ENCODE measurements at regions not wholly inside any gene's neighbourhood (a gene's known extent, or its start where the extent isn't known, plus 50 kb on each side); places are given as distances from the start of the nearest gene placed in this dataset.

DNA sequence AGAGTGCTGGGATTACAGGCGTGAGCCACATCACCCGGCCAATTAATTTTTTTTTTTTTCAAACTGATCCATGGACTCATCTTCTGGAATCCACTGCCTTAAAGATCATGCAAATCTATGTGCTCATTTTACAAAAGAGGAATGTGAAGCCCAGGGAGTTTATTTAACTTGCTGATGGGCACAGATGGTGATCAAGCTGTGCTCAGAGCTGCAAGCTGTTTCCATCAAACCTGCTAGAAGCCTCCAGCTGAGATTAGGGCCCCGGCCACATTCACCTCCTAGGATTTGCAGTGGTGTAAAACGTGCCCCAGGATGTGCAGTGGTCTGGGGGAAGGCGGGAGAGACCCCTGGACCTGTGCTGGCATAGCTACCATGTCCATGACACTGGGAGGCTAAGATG is 56.1 kb upstream of the TUT7 start:
- ATAC-seq, result no peak
- no peak for TF ChIP-seq CTCF (IDR thresholded peaks at IDR 0.05)
- no peak for DNase-seq
- Histone ChIP-seq H3K4me3 (no peak overlapping the region), H3K27ac (no peak overlapping the region), H3K36me3 (no peaks in the 10 kb centered on the region), H3K4me1 (peaks cover 0 to 27% (median 14%) of the 10 kb centered on the region in 9 donors), H3K9me3 (peaks cover 0 to 9% (median 0%) of the 10 kb centered on the region in 11 donors), H3K27me3 (peaks cover 0 to 12% (median 3%) of the 10 kb centered on the region in 7 donors)
- intact Hi-C loops (cut with DNase I), result loop anchor here in 5 of 10 donors (5.0 to 10.0 kb wide), 4 partner anchors 912 to 1265 kb away; no protein-coding TSS in a partner anchor
- WGBS, 2 donors, result 76 to 78% methylated on average over 5 of the region's 5 CpGs

DNA sequence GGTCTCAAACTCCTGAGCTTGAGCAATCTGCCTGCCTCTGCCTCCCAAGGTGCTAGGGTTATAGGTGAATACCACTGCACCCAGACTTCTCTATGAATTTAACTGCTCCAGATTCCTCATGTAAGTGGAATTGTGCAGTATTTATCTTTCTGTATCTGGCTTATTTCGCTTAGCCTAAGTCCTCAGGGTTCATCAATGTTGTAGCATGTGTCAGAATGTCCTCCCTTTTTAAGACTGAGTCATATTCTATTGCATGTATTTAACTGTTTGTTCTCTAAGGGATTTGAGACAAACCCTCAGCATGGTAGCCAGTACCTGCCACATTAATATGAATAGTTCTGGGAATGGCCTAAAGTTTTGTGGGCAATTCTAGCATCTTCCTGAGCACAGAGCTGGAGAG is 53.9 kb upstream of the TUT7 start:
- no peak for DNase-seq
- WGBS, 2 donors, result 85 to 86% methylated on average over 1 of the region's 1 CpG
- no peak overlapping the region for H3K4me3 ChIP-seq

DNA sequence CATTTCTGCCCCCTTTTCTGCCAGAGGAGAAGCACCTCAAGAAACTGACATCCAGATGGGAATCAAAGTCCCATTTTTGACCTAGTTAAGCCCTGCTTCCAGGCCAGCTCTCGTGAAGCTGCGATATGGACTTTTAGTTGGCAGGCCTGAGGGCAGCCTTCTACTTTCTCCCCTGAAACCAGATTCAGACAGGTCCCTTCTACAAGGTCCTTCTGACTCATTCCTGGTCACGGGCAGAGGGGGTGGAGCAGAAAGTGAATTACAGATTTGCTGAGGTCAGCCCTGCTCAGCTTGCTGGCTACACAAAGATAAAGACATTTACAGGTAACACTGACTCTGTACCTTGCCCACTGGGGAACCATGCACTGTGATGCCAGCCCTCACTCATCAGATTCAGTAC is 52.8 kb upstream of the TUT7 start:
- H3K27me3 ChIP-seq, result peaks cover 0 to 12% (median 7%) of the 10 kb centered on the region in 7 donors
- 77 to 81% methylated on average over 3 of the region's 3 CpGs for WGBS, 2 donors
- no peaks in the 10 kb centered on the region for H3K36me3 ChIP-seq
- peaks cover 0 to 23% (median 16%) of the 10 kb centered on the region in 9 donors for H3K4me1 ChIP-seq
- H3K4me3 ChIP-seq, result no peak overlapping the region
- DNase-seq (no peak), ATAC-seq (no peak)
- no peak overlapping the region for H3K27ac ChIP-seq
- H3K9me3 ChIP-seq, result peaks cover 0 to under 1% (median 0%) of the 10 kb centered on the region in 11 donors
- intact Hi-C loops (cut with DNase I), result no loop called here
- TF ChIP-seq CTCF (IDR thresholded peaks at IDR 0.05), result no peak

More for the DNA sequence above, 53.9 kb upstream of the TUT7 start:
- intact Hi-C loops (cut with DNase I), result no loop called here
- H3K27ac ChIP-seq, result no peak overlapping the region
- TF ChIP-seq CTCF (IDR thresholded peaks at IDR 0.05), result no peak
- H3K36me3 ChIP-seq, result no peaks in the 10 kb centered on the region
- peaks cover 0 to 9% (median 0%) of the 10 kb centered on the region in 11 donors for H3K9me3 ChIP-seq
- no peak for ATAC-seq
- peaks cover 0 to 23% (median 16%) of the 10 kb centered on the region in 9 donors for H3K4me1 ChIP-seq
- peaks cover 0 to 12% (median 7%) of the 10 kb centered on the region in 7 donors for H3K27me3 ChIP-seq

GRCh38 chr9:86406366-86406765 is 52.2 kb upstream of the TUT7 start:
- intact Hi-C loops (cut with DNase I), result no loop called here
- no peaks in the 10 kb centered on the region for H3K36me3 ChIP-seq
- ATAC-seq (peak in 2 of 8 donors; percentile 43 to 50), DNase-seq (no peak)
- WGBS, 2 donors, result 44 to 49% methylated on average over 4 of the region's 4 CpGs
- peaks cover 0 to 23% (median 16%) of the 10 kb centered on the region in 9 donors for H3K4me1 ChIP-seq
- H3K27ac ChIP-seq, result peak overlapping the region in 1 of 10 donors; percentile 64
- H3K9me3 ChIP-seq, result no peaks in the 10 kb centered on the region
- H3K27me3 ChIP-seq, result peaks cover 0 to 12% (median 7%) of the 10 kb centered on the region in 7 donors
- TF ChIP-seq CTCF (IDR thresholded peaks at IDR 0.05), result no peak
- H3K4me3 ChIP-seq, result no peak overlapping the region

Data from heart right ventricle (tissue), 16 donors.